ENCODE measurements at regions not wholly inside any gene's neighbourhood (a gene's known extent, or its start where the extent isn't known, plus 50 kb on each side); places are given as distances from the start of the nearest gene placed in this dataset.

- TF ChIP-seq CTCF (IDR thresholded peaks at IDR 0.05) (no peak), POLR2A (IDR thresholded peaks at IDR 0.05) (no peak)
Measured at GRCh38 chr10:22816298-22816653, 101.9 kb upstream of the PIP4K2A start.
